HG02981 (cell line): ENCODE measurements at regions not wholly inside any gene's neighbourhood (a gene's known extent, or its start where the extent isn't known, plus 50 kb on each side); places are given as distances from the start of the nearest gene placed in this dataset.
"Not testable (repeated sequence)": the region's sequence is repeated elsewhere in the genome, so short reads cannot be mapped to it uniquely, and the experiment has no call there.

Experiments used
- ATAC-seq: cut with Tn5 transposase; IDR thresholded peaks from one replicate; pipeline ENCODE4 v1.9.1; 2021; ENCODE audit warnings: mild to moderate bottlenecking, moderate library complexity; ENCODE audit not compliant: unreplicated experiment

DNA sequence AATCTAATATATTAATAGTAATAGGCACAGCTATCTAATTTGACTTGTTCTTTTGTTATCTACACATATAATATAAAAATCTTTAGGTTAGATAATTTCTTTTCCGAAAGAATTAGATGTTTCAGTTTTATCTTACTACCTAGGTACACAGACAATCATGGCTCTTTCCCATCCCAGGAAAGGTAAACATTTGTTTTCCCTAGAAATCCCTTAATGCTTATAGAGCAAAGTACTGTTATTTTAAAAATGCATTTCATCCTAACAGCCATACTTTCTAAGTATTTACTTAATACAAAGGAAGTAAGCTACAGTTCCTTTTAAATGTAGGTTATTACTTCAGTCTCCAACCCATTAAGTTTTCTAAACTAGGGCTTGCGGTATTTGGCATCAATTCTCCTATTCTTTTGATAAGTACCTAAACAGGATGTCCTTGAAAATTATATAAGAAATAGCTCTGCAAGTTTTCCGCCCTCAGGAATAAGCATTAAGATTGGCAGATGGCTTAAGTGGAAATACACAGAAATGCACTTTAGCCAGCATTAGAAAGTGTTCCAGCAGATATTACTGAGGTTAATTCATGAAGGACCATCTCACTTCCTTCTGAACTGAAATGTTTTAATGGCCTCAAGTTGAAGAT, 616.2 kb upstream of the SPRY2 start:
- ATAC-seq: no peak

DNA sequence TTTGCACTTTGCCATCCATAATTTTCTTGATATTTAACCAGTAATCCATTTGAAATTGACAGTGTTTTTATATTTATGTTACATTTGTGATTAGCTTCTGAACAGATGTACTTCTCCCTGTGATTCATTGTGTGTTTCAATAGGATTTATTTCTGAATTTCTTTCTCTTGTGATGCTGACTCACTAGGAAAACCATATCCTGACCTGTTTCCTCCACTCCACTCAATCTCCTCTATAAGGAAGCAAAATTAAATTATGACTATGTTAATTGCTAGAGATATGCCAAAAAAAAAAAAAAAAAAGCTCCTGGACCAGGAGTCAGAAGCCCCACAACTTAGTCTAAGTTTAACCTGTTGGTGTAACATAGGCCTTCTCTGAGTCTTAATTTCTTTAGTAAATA, 614.6 kb upstream of the SPRY2 start:
- no peak for ATAC-seq

DNA sequence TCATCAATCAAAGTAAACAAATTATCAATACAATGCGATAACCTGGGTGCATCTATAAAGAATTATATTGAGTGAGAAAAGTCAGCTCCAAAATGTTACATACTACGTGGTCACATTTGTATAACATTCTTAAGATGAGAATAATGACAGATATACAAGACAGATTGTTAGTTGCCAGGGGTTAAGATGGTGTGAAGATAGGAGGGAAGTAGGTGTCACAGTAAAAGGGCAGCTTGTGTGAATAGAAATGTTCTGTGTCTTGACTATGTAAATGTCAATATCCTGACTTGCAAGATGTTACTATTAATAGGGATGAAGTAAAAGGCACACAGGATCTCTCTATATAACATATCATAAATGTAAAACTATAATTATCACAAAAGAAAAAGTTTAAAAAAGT, 611.2 kb upstream of the SPRY2 start:
- no peak for ATAC-seq

DNA sequence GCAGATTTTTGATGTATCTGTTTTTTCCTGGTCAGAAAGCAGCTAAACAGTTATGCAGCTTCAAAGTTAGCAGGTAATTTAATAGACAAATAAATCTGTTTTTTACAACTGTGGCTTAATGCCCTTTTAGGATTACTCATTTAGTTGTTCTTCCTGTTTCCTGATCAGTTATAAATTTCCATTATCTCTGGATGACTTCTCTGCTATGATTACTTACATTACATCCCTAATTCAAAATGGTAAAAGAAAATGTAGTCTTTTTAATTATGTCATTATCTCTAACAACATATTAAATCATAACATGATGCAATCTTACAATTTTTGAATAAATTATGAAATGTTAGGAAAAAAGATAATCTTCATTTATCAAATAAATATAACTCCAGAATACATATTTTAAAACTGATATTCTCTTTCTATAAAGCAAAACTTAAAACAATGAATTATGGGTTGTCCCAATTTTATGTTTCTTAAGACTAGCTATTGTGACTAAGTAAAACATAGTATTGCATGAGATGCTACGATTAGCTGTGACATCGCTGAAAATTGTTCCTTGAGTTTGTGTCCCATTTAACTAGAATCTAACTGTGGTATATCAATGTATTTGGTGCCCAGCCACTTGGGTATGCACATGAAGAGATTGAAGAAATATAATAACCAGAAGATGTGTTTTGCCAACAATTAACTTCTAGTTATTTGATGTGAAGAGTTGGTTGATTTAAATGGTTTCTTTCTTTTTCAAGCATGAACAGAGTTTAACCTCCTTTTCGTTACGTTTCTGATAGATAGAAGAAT, 605.3 kb upstream of the SPRY2 start:
- ATAC-seq: no peak

DNA sequence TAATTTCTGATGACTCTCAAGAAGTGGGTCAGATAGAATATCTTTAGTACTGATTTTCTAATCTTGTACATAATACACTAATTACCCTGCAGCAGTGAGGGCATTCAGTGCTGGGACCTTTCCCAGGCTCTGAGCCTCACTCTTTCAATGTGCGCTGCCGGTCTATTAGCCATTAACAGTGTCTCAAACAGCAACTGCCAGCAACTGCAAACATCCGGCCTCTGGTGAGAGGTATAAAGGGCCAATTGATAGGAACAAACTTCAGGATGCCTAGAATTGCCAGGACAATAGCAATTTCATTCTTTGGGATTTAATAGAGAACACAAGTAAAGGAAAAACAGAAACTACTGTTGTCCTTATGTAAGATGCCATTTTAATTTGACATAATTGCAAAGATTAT, 604.4 kb upstream of the SPRY2 start:
- no peak for ATAC-seq

DNA sequence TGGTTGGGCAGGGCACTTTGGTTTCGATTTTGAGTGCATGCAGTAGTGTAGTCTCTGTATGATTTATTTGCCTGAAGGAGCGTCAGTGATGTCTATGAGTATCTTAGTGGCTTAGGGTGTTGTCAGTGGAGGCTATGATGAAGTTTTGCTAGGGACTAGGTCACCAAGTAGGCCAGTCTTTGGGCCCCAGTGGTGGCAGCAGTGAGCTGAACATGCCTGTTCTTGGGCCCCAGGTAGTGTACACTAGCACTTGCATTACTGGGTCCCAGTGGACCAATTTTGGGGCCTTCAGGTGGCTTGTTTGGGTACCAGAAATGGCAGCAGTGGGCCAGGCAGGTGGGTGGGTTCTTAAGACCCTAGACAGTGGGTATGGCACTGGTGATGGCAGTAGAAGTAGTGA, 598.7 kb upstream of the SPRY2 start:
- no peak for ATAC-seq

DNA sequence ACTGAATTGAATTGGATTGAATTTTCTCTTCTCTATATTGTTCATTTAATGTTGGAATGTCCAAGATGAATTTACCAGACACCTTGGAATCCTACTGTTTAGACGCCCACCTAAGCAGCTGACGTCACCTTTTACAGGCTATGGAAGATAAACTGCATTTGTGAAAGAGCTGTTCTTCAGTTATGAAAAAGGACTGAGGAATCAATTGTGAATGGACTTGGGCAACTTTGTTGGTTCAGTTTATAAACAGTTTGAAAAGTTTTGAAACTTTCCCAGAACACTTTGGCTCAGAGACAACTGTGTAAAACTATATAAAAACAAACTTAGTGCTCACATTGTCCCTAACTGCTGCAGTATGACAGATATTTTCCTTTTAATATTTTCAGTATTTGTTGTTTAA, 590.8 kb upstream of the SPRY2 start:
- no peak for ATAC-seq

DNA sequence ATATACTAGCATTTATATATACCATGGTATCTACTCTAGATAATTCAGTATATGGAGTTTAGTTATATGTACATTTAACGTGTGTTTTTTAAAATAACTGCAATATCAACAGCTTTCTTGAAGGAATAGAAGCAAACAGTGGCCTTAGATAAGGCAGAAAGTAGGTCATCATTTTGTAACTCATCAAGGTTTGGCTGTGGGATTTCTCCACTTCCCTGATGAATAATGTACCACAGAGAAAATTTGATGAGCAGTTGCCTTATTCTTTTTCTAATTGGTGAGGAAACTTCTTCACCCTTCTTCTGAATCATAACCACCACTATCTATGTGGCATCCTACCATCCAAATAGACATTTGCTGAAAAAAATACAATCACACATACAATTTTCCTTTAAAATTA, 590.2 kb upstream of the SPRY2 start:
- ATAC-seq: no peak

DNA sequence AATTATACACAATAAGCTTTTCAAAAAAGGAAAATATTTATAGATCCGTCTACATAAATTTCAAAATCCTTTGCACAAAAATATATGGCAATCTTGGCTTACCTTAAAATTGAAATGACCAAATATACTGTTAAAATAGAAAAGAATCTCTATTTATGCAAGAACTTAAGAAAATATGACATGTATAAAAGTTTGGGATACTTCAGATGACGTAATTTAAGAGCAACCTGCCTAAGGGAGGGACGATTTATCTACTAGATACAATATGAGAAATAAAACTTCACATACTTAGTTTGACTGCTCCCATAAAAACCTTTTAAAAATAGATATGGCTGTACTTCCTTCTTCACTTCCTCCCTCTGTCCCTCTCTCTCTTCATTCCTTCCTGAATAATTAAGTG, 587.3 kb upstream of the SPRY2 start:
- no peak for ATAC-seq

DNA sequence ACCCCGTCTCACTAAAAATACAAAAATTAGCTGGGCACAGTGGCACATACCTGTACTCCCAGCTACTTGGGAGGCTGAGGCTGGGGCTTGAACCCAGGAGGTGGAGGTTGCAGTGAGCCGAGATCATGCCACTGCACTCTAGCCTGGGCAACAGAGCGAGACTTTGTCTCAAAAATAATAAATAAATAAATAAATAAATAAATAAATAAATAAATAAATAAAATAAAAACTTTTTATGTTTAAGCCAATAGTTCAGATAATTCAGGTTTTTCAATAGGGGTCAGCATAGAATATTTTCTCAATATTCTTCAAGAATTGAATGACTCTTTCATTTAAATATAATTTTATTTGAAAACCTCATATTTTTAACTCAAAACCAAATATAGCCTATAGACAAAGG, 585.1 kb upstream of the SPRY2 start:
- ATAC-seq: not testable (repeated sequence)

DNA sequence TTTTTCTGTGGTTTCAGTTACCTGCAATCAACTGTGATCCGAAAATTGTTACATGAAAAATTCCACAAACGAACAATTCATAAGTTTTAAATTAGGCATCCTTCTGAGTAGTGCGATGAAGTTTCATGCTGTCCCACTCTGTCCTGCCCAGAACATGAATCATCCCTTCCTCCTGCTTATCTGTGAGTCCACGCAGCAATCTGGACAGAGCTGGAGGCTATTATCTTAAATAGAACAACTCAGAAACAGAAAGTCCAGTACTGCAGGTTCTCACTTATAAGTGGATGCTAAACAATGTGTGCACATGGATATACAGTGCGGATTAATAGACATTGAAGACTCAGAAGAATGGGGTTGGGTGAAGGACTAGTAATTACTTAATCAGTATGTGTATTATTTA, 583.7 kb upstream of the SPRY2 start:
- no peak for ATAC-seq

DNA sequence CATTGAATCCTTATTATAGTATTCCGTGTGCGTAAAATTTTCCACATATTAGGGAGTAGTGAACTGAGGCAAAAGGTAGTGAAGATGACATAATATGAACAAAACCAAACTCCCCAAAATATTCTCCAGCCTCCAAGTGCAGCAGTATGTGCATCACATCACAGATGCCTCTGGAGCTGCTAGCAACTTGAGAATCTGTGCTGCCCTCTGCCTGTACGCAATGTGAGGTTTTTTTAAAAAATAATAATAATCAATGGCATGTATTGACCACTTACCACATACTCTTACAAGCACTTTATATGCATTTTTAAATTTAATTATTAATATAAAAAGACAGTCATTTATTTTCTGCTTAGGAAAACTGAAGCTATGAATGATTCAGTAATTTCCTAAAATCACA, 583.0 kb upstream of the SPRY2 start:
- no peak for ATAC-seq

DNA sequence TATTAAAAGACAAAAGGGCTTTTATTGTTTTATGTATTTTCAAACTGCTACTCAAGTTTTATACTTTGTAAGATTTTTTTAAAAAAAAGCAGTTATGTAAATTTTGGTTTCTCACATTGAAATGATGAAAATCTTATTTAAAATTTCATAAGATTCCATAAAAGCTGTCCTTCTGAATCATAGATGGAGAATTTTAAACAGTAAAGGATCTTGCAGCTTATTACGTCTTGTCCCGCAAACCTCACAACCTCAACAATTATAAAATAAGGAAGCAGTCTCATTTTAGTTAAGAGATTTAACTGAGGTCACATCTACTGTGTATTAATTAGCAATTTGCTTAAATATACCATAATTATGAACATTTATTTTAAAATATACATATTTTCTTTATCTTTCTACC, 581.0 kb upstream of the SPRY2 start:
- no peak for ATAC-seq

DNA sequence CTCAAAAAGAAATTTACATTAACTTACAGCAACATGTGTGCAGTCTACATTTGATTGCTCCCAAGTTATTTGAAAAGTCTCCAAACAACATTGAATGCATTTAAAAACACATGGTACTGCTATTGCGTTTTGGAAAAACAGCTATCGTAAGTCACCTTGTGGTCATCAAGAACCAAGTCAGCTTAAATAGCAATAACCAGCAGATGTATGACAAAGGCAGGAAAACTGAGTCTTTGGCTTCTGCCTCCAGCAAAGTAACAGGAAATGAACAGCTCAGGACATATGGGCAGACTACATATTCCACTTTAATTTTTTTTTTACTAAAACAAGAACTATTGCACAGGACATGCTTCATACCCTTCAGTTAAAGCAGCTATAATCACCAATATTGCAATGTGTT, 580.6 kb upstream of the SPRY2 start:
- ATAC-seq: no peak

DNA sequence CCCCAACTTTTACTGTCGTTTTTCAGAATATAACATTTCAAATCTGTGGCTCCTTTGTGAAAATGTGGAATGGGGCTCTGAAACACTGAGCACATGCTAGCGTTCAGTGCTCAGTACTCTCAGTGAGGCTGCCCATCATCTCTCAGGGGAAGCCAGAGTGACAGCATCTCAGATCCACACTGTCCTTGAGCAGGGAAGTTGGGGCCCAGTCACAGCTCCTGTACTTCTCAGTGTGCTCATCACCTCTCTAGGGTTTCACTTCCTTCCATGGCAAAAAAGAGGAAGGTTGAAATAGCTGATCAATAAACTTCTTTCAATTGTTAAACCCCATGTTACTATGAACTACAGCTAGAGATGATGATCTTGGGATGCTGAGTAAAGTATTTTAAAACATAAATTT, 565.9 kb upstream of the SPRY2 start:
- ATAC-seq: no peak

DNA sequence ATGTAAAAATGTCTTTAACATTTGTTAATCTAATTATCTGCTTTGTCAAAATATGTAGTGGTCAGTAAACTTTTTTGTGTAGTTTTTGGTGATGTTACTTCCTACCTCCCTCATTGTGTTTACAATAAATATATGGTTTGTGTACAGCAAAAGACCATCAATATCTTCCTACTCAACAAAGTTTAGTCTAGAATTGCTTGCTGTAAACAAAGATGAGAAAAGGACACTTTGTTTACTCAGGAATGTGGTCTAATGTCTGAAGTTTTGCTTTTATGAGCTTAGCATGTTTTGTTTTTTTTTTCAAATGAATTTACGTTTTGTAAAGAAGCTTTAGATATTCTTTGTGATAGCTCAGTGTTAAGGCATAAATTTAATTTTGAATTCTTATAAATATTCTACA, 563.5 kb upstream of the SPRY2 start:
- ATAC-seq: no peak

DNA sequence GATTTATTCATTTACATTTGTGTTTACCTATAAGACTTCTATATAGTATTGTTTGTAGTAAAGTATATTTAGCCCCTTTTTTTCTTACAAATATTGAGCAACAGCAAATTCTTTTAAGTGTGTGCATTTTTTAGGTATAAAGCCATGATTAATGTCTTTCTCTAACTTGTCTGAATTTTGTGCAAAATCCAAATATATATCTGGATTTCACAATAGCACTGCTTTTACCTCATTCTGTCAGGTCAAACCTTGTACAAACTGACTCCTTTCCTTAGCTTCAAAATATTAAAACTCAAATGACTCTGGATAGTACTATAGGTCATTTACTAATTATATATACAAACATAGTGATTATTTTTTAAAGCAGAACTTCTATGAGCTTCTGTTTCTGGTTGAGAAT, 563.0 kb upstream of the SPRY2 start:
- no peak for ATAC-seq

DNA sequence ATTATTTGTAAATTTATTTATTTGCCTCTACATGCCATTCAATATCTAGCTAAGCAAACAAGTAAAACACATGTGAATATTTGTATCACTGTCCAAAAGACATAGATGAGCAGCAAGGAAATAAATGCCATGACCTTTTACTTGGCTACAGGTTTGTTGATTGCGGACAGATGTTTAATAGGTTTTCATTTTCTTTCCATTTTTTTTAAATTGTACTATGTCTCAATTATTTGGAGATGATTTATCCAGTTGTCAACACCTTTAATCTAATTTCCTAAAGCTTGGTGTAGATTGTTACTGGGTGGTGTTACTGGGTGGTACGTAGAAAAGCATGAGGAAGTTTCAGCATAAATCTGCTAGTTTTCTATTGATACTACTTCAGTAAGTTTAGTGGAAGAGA, 560.6 kb upstream of the SPRY2 start:
- ATAC-seq: no peak

DNA sequence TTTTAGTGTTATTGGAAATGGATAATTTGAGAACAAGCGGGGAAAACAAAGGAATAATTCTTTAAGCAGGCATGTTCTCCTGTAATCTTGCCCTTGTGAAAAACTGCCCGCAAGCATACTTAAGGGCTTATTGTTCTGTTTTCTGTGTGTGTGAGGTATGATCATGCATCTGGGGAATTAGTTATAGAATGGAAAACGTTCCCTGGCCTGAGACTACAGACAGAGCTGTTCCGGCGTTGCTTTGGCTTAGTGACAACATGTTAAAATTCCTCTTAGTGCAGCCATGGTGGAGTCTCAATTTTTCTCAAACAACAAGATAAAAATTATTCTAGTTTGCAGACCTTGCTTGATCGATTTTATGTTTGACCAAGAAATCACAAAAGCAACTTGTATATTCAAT, 560.2 kb upstream of the SPRY2 start:
- ATAC-seq: no peak

DNA sequence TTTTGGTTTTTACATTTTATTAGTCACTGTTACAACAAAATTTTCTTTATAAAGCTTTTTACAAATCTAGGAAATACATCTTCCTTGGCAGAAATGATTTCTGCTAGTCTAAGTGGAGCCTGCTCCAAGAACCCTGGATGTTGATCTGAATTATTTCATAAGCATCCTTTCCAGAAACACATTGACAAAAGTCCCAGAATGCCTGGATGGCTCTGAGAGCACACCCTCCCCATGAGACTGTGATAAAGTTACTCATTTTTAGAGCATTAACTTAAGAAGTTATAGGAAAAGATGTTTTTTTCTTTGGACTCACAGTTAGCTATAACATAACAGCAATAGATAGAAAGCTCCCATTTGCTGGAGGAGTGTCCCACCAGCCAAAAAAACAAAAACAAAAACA, 559.6 kb upstream of the SPRY2 start:
- ATAC-seq: no peak

DNA sequence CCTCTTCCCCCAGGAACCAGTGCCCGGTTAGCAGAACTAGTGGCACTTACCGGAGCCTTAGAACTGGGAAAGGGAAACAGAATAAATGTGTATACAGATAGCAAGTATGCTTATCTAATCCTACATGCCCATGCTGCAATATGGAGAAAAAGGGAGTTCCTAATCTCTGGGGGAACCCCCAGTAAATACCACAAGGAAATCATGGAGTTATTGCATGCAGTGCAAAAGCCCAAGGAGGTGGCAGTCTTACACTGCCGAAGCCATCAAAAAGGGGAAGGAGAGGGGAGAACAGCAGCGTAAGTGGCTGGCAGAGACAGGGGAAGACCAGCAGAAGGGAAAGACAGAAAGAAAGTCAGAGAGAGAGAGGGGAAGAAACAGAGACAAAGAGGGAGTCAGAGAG, 556.7 kb upstream of the SPRY2 start:
- ATAC-seq: not testable (repeated sequence)

DNA sequence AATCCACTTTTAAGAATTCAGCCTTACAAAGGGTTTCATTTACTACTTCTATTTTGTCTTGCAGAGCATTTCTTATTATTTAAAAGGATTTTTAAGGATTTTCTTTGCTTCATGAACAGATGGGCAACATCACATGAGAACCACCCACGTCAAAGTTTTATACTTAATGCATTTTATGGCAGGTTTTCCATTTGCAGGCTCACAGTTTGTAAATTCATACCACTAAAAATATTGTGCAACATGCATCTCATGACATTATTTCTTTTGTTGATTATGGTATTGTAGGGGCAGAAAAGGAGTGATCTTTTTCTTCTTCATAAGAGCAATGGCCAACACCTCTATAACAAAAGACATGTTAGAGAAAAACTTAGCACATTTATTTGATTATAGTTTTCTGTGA, 554.0 kb upstream of the SPRY2 start:
- no peak for ATAC-seq

DNA sequence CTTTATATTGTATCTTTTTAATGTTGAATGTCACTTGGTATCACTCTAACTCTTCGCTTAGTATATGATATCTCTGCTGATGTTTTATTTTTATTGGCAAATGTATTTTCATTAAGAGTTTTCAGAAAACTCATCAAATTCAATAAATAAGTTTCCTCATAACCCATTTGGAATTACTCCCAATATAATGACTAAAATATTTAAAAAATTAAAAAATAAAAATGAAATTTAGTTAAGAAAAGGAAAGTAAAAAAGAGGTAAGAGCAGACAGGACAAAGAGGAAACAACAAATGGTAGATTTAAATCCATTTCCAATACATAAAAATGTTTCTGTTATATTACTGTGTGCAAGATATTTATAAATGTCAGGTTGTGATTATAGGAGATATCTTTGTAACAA, 548.9 kb upstream of the SPRY2 start:
- ATAC-seq: no peak
